Keratinocyte (primary cell): ENCODE measurements at regions not wholly inside any gene's neighbourhood (a gene's known extent, or its start where the extent isn't known, plus 50 kb on each side); places are given as distances from the start of the nearest gene placed in this dataset.

Experiments
- EZH2 ChIP-seq: IDR thresholded peaks from one replicate; pipeline ENCODE4 v1.6.1; 2012; ENCODE audit warnings: inconsistent platforms, mild to moderate bottlenecking, low read length, moderate library complexity
- TF ChIP-seq, protein P1 (sequence below), 3 experiments: IDR thresholded peaks in 1 of 3; conservative IDR thresholded peaks in 1 of 3; optimal IDR thresholded peaks in 1 of 3; 2 replicates in 2 of 3; 3 replicates in 1 of 3; pipeline versions ENCODE3 to v1.5.1; 2011; ENCODE audit warnings: low read length in 3 of 3, mild to moderate bottlenecking in 3 of 3, moderate library complexity in 2 of 3, control low read depth in 1 of 3, inconsistent platforms in 1 of 3; ENCODE audit not compliant: insufficient read depth in 2 of 3; ENCODE audit errors: extremely low read depth in 1 of 3

DNA sequence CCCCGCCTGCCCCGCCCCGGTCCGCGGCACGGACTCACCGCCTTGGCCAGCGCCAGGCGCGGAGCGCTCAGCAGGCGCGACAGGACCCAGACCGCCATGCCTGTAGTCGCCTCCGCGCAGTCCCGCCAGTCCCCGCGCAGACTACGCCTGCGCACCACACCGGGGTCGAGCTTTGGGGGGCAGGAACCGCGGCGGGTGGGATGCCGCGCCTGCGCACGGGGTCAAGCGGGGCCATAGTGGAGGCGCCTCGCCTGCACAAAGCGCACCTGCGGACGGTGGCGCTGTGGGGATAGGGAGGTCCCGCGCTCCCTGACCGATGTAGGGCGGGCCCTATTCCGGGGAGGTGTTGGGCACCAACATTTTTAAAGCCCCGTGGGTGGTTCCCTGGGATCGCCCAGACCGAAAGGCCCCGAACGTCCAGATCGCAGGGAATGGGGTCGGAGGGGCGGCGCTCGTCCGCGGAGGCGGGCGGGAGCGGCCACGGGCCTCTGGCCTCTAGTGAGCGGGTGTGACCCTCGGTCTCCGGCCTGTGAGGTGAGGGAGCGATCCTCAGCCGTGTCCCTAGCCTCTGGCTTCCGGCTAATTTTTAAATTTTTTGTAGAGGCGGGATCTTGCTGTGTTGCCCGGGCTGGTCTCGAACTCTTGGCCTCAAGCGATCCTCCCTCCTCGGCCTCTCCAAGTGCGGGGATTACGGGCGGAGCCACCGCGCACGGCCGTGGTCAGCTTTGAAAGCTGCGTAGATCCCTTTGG is 70.8 kb upstream of the LPCAT1 start:
- TF ChIP-seq, protein P1, sequence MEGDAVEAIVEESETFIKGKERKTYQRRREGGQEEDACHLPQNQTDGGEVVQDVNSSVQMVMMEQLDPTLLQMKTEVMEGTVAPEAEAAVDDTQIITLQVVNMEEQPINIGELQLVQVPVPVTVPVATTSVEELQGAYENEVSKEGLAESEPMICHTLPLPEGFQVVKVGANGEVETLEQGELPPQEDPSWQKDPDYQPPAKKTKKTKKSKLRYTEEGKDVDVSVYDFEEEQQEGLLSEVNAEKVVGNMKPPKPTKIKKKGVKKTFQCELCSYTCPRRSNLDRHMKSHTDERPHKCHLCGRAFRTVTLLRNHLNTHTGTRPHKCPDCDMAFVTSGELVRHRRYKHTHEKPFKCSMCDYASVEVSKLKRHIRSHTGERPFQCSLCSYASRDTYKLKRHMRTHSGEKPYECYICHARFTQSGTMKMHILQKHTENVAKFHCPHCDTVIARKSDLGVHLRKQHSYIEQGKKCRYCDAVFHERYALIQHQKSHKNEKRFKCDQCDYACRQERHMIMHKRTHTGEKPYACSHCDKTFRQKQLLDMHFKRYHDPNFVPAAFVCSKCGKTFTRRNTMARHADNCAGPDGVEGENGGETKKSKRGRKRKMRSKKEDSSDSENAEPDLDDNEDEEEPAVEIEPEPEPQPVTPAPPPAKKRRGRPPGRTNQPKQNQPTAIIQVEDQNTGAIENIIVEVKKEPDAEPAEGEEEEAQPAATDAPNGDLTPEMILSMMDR (optimal IDR thresholded peaks at IDR 0.05 in 1 of 3, IDR thresholded peaks at IDR 0.05 in 1 of 3, conservative IDR thresholded peaks at IDR 0.05 in 1 of 3; ENCODE audit: extremely low read depth in 1 of 3, insufficient read depth in 2 of 3, low read length in 3 of 3) = peak in 2 of 3 experiments; percentile 35 to 70
- no peak for TF ChIP-seq EZH2
